SHP77 treated with DMSO at 0.1 percent for 48 hours (cell line): ENCODE measurements at regions not wholly inside any gene's neighbourhood (a gene's known extent, or its start where the extent isn't known, plus 50 kb on each side); places are given as distances from the start of the nearest gene placed in this dataset.
"Not testable (repeated sequence)": the region's sequence is repeated elsewhere in the genome, so short reads cannot be mapped to it uniquely, and the experiment has no call there.

Experiments
- DNase-seq: peaks from one replicate; lab custom pipeline; 2025; lab: John Stamatoyannopoulos, UW

- DNase-seq: no peak
Observed at GRCh38 chr18:54662986-54663385, 71.9 kb downstream of the DYNAP start.

- DNase-seq: not testable (repeated sequence)
Observed at GRCh38 chr18:54669701-54670100, 78.7 kb downstream of the DYNAP start.

DNA sequence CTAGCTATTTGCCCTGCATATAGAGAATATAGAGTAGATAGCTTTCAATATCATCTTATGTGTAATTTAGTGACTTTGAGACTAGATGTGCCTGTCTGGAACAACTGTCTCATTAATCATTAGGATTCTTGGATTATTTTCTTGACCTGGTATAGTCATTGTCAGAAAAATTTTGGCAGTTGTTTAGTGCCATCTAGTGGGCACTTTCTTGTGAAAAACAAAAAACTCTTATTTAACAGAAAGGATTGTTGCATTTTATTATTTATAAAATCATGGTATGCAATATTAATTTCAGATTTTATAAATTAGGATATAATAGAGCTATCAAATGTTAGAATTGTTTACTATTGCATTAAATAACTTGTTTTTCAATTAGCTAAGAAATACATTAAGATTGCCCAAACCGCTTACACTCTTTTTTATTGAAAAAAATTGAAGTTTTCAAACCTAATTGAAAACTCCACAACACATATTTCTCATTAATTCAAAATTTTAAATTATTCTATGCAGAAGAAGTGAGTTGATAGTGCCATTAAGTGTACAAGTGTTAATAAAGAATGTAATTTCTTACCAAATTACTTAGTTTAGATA, 80.3 kb downstream of the DYNAP start:
- DNase-seq: no peak

DNA sequence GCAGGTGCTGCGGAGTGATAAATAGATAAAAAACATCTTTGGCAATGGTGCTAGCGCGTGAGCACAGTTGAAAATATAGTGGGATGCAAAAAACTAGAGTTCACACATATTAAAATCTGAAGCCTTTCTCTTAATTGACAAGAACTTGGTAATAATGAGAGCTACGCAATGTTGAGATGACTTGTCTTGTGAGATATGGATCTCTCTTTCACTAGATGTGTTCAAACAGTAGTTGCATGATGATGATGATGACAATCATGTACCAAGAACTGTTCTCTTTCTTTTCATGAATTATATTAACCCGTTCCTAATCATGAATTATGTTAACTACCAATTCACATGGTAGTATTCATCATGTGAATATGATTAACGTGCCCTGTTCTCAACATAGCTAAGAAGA, 81.1 kb downstream of the DYNAP start:
- no peak for DNase-seq

GRCh38 chr18:54672846-54673475, 81.9 kb downstream of the DYNAP start:
- DNase-seq: no peak

DNA sequence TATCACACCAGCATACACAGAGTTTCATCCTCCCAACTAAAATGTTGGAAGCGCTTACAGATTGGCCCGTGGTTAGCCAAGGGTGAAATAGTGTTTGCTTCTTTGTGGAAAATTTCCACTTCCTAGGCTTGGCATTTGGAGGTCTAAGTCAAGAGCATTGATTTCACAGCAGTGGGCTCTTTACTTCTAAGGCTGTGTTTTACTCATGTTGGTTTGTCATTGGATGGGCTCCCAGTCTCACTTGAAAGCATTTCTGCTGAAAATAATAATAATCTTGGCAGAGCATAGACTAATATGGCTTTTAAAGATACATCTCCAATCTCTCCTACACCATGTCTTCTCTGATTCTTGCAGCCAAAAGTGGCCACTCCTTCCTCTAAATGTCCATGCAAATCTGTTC, 82.9 kb downstream of the DYNAP start:
- DNase-seq: no peak

GRCh38 chr18:54675076-54675475, 84.0 kb downstream of the DYNAP start:
- DNase-seq: no peak

DNA sequence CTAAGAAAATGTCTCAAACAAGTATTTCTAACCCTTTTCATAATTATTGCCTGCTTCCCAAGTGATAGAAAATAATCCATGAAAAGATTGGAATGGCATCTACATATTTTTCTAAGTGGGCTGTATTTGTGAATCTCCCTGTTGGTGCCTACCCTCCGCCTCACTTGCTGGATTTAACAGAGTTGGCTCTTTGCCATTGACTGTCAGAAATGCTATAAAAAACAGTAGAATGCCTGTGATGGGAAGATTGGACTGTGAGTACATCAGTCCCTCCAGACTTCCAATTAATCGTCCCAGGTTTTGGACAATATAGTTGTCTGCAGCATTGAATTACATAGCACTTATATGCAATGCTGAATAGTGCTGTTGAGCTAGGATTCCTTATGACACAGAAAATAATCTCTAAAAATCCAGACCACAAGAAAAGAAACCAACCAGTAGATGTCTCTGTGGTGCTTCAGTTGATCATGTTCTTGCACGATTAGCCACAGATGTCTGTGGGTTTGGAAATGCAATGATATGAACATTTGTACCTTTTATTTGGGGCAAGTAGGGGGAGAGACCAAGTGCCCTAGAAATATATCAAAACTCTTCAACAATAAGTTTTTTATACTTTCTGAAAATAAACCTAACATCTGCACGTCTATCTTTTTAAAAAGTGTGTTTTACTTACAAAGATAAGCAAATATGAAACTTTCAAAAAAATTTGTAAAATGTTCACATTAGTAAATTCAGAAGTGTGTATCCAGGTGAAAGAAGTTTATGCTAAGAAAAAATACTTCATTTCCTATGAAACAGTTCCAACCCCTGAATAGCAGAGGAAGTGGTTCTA, 88.5 kb downstream of the DYNAP start:
- DNase-seq: peak; percentile 30

DNA sequence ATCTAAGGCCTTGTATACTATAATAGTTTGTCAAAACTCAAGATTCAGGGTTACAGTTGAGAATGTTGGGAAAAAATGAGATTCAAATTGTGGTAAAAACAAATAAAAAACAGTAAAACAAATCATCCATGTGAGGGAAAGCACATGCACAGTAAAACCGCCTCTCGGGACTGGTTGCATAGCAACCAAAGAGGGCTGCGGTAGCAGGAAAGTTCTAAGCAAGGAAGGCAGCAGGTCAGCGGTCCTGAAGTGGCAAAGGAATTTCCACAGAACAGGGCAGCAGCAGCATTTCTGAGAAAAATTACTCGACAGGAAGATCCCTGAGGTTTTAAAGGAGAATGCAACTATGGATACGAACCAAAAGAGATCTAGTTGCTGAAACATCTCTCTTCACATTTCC, 93.7 kb downstream of the DYNAP start:
- DNase-seq: no peak

DNA sequence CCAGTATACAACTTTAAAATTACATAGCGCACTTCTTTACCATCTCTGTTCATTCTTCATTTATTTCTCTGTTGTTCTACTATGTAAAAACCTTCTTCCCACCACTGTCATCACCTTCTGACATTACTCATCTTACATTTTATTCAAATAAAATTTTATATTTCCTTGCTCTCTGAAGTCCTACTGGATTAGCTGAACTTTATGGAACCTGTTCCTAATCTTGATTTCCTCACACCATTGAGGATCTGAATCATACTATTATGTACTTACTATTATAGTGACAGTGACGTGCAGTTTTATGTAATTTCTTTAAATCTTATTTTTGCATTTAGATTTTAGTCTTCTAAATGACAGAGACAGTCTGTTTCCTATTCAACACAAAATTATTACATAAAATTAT, 98.3 kb downstream of the DYNAP start:
- no peak for DNase-seq

DNA sequence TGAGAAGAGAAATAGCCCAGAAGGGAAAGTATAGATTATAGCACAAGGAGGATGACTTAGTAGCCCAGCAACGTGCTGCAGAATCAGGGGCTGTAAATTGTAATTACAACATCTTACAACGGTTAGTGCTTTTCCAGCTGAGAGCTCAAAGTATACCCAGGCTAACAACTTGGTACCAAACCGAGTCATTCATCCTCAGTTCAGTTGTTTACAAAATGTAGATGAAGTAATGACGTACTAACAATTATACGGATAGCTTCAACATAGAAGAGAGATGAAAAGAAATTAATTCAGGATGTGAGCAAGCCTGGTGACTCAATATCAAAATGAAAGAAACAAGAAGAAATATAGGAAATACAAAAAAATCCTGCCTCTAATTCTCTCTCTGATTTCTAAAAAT, 99.2 kb downstream of the DYNAP start:
- no peak for DNase-seq

GRCh38 chr18:54692463-54692862, 101.4 kb downstream of the DYNAP start:
- no peak for DNase-seq

GRCh38 chr18:54696616-54697293, 105.7 kb downstream of the DYNAP start:
- no peak for DNase-seq

GRCh38 chr18:54700580-54700979, 109.5 kb downstream of the DYNAP start:
- no peak for DNase-seq

GRCh38 chr18:54702686-54703085, 111.6 kb downstream of the DYNAP start:
- DNase-seq: no peak

- no peak for DNase-seq
Observed at GRCh38 chr18:54710074-54710899, 118.0 kb upstream of the RAB27B start.

DNA sequence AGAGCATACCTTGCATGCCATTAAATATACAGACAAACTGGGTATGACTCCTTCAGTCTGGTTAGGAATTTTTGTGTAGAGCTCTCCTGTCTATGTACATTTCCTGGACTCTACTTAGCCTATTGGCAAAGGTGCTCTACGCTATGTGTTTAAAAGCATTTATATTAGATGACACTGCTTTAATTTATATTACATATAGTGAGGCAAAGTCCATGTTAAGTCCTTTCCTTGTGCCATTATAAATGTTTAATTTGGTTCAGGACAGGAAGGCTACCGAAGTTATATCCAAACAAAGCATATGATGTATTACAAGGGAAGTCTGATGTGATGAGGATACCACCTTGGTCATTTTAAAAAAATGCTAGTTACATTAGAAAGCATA, 117.4 kb upstream of the RAB27B start:
- DNase-seq: no peak

- no peak for DNase-seq
Observed at GRCh38 chr18:54712306-54712705, 116.0 kb upstream of the RAB27B start.

DNA sequence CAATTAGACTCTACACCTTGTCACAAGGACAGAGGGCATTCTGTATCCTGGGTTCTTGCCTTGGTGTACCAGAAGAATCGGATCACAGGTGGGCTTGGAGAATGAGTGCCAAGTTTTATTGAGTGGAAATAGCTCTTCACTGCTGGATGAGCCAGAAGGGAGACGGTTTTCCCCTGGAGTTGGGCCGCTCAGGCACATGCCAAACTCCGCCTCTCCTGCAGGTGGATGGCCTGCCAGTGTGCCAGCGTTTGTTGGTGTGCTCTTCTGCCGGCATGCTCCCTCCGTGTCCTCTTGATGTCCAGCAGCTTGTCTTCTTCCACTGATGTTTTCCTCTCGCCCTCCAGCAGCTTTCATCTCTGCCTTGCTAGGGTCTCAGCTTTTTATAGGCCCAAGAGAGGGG, 115.5 kb upstream of the RAB27B start:
- DNase-seq: no peak

GRCh38 chr18:54713386-54713785, 114.9 kb upstream of the RAB27B start:
- no peak for DNase-seq

DNA sequence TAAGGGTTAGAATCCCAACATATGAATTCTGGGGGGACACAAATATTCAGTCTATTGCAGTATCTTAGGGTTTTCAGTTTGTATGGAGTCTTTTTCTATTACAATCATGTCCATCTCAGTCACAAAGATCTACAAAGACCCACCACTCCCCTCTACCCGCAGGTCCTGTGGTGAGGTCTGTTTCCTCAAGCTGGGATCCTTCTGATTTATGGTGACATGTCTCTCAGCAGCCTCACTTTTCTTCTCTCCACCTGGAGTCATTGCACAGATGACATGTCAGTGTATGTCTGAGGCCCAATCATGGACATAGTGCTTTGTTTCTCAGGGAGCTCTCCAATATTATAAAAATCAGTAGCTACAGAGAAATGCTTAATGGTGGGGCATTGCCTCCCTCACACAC, 113.4 kb upstream of the RAB27B start:
- DNase-seq: no peak

DNA sequence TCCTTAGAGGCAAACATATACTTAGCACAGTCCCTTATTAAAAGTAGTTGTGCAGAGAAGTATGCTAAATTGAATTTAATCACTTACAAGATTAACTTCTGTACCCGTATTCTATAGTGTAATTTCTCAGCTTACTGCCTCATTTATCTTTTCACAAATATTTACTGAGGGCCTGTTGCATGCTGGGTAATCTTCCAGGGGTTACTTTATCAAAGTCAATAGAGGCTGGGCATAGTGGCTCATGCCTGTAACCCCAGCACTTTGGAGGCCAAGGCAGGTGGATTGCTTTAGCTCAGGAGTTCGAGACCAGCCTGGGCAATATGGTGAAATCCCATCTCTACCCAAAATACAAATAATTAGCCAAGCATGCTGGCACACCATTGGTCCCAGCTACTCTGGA, 111.7 kb upstream of the RAB27B start:
- no peak for DNase-seq
